Mesothelial cell of epicardium (in vitro differentiated cells): ENCODE measurements at regions not wholly inside any gene's neighbourhood (a gene's known extent, or its start where the extent isn't known, plus 50 kb on each side); places are given as distances from the start of the nearest gene placed in this dataset.
A peak's percentile ranks its signal among the peaks of the same experiment; 100 is the strongest.

Source experiments
- DNase-seq, 2 experiments: peaks; one replicate each; pipeline ENCODE4 v3.0.0; 2021; ENCODE audit warnings: low spot score in 2 of 2; ENCODE audit not compliant: unreplicated experiment in 2 of 2
- H3K27ac Mint-ChIP-seq: 2 replicates; pipeline ENCODE4 v1.8.0; 2021; ENCODE audit warnings: mixed read lengths
- H3K27me3 Mint-ChIP-seq: 2 replicates; pipeline ENCODE4 v1.8.0; 2021; ENCODE audit warnings: low read depth, mixed read lengths
- H3K36me3 Mint-ChIP-seq: 2 replicates; pipeline ENCODE4 v1.8.0; 2021; ENCODE audit warnings: mixed read lengths
- H3K4me1 Mint-ChIP-seq: 2 replicates; pipeline ENCODE4 v1.8.0; 2021; ENCODE audit warnings: mixed read lengths
- H3K4me3 Mint-ChIP-seq: 2 replicates; pipeline ENCODE4 v1.8.0; 2021; ENCODE audit warnings: mild to moderate bottlenecking, moderate library complexity, mixed read lengths
- H3K9me3 Mint-ChIP-seq: 2 replicates; pipeline ENCODE4 v1.8.0; 2021; ENCODE audit warnings: mixed read lengths
- TF ChIP-seq, protein P1 (sequence below): fragments of 200-600 bp; sonication (generic); IDR thresholded peaks from one replicate; pipeline ENCODE4 v1.5.0; 2021; ENCODE audit warnings: antibody characterized with exemption; ENCODE audit not compliant: unreplicated experiment

DNA sequence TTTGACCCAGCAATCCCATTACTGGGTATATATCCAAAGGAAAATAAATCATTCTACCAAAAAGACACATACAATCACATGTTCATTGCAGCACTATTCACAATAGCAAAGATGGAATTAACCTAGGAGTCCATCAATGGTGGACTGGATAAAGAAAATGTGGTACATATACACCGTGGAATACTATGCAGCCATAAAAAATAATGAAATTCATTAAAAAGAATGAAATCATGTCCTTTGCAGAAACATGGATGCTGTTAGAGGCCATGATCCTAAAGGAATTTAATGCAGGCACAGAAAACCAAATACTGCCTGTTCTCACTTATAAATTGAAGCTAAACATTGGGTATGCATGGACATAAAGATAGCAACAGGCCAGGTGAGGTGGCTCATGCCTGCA lies 61.9 kb upstream of the BMP6 start:
- no peaks in the 10 kb centered on the region for H3K36me3 Mint-ChIP-seq
- no peak for DNase-seq
- H3K4me1 Mint-ChIP-seq = no peaks in the 10 kb centered on the region
- TF ChIP-seq, protein P1, sequence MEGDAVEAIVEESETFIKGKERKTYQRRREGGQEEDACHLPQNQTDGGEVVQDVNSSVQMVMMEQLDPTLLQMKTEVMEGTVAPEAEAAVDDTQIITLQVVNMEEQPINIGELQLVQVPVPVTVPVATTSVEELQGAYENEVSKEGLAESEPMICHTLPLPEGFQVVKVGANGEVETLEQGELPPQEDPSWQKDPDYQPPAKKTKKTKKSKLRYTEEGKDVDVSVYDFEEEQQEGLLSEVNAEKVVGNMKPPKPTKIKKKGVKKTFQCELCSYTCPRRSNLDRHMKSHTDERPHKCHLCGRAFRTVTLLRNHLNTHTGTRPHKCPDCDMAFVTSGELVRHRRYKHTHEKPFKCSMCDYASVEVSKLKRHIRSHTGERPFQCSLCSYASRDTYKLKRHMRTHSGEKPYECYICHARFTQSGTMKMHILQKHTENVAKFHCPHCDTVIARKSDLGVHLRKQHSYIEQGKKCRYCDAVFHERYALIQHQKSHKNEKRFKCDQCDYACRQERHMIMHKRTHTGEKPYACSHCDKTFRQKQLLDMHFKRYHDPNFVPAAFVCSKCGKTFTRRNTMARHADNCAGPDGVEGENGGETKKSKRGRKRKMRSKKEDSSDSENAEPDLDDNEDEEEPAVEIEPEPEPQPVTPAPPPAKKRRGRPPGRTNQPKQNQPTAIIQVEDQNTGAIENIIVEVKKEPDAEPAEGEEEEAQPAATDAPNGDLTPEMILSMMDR = no peak
- H3K9me3 Mint-ChIP-seq = no peaks in the 10 kb centered on the region
- no peak overlapping the region for H3K4me3 Mint-ChIP-seq
- peaks cover 37% of the 10 kb centered on the region for H3K27me3 Mint-ChIP-seq
- no peak overlapping the region for H3K27ac Mint-ChIP-seq

DNA sequence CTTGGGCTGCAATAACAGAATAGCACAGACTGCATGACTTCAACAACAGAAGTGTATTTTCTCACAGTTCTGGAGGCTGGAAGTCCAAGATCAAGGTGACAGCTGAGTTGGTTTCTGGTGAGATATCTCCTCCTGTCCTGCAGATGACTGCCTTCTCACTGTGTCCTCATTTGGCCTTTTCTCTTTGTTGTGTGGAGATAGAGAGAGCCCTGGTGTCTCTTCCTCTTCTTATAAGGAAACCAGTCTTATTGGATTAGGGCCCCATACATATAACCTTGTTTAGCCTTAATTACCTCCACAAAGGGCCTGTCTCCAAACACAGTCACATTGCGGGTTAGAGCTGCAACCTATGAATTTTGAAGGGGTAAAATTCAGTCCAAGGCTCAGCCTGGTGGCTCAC lies 57.0 kb upstream of the BMP6 start:
- no peak overlapping the region for H3K4me3 Mint-ChIP-seq
- H3K27ac Mint-ChIP-seq = no peak overlapping the region
- peaks cover 27% of the 10 kb centered on the region for H3K4me1 Mint-ChIP-seq
- TF ChIP-seq, protein P1 = no peak
- H3K9me3 Mint-ChIP-seq = no peaks in the 10 kb centered on the region
- DNase-seq = no peak
- no peaks in the 10 kb centered on the region for H3K36me3 Mint-ChIP-seq
- peaks cover 5% of the 10 kb centered on the region for H3K27me3 Mint-ChIP-seq

DNA sequence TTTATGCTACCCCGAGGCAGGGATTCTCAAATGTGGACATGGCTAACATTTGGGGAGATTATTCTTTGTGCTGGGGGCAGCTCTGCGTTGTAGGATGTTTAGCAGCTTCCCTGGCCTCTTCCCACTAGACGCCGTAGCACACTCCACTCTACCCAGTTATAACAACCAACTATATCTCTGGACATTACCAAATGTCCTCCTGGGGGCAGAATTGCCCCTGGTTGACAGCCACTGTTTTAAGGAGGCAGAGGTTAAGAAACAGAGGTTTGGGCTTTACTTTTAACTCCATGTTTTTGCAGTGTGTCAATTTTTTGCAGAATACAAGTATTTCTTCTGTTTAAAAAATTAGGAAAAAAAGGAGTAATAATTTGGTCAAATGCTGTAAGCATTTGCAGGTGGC lies 56.2 kb upstream of the BMP6 start:
- Mint-ChIP-seq H3K4me1 (peaks cover 28% of the 10 kb centered on the region), H3K27ac (no peak overlapping the region), H3K27me3 (peaks cover 5% of the 10 kb centered on the region), H3K36me3 (no peaks in the 10 kb centered on the region), H3K4me3 (no peak overlapping the region), H3K9me3 (no peaks in the 10 kb centered on the region)
- DNase-seq = no peak
- TF ChIP-seq, protein P1 = no peak

DNA sequence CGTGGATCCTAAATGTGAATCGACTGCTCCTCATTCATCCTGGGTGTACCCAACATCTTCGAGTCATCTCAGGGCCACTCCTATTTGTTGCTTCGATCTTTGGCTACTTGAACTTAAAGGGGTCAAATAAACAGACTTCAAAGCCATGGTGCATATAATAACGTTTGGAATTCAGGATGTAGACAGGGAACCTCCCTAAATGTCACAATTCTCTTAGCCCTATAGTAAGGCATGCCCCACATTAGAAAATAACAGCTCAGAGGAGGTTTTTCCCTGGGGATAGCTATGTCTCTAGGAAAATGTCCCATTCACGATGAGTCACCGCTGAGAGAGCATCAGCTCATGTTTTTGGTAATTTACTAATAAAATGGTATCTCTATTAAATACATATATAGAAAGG lies 54.8 kb upstream of the BMP6 start:
- Mint-ChIP-seq H3K36me3 (no peaks in the 10 kb centered on the region), H3K27ac (no peak overlapping the region), H3K27me3 (peaks cover 2% of the 10 kb centered on the region), H3K9me3 (no peaks in the 10 kb centered on the region), H3K4me3 (no peak overlapping the region), H3K4me1 (peaks cover 40% of the 10 kb centered on the region)
- TF ChIP-seq, protein P1 = no peak
- no peak for DNase-seq

DNA sequence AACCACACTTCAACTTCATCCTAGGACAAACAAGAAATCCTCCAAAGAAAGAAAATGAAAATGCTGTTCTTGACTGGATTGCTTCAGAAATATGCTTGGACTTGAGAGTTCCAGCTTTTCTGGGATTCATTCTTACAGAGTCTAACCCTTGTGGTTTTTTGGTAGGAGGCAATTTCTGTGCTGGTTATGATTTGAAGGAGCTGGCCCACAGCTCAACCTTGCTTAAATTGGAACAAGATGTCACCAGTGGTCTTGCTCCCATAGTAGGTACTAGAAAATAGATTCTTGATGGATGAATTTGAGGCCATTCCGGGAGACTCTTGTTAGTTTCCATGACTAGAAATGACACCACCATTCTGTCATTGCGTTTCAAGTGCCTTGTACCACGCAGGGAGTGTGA lies 54.3 kb upstream of the BMP6 start:
- peak overlapping the region; percentile 34 for H3K27ac Mint-ChIP-seq

More for the DNA sequence above, 54.3 kb upstream of the BMP6 start:
- Mint-ChIP-seq H3K4me1 (peaks cover 40% of the 10 kb centered on the region), H3K4me3 (no peak overlapping the region), H3K36me3 (no peaks in the 10 kb centered on the region), H3K9me3 (no peaks in the 10 kb centered on the region), H3K27me3 (peaks cover 2% of the 10 kb centered on the region)
- TF ChIP-seq, protein P1 = no peak
- no peak for DNase-seq
